IMR-90 (cell line): ENCODE measurements at regions not wholly inside any gene's neighbourhood (a gene's known extent, or its start where the extent isn't known, plus 50 kb on each side); places are given as distances from the start of the nearest gene placed in this dataset.

Experiments used
- ATAC-seq: fragments of 200-7000 bp; cut with Tn5 transposase; 2 replicates; pipeline ENCODE4 v1.9.1; 2020; ENCODE audit warnings: low read depth, mild to moderate bottlenecking, moderate library complexity
- BruUV-seq: library from RNA; stranded (reverse); fragments of 400-500 nt; replicated peaks from 2 replicates; lab custom pipeline; 2021; lab: Mats Ljungman, UMichigan
- CTCF ChIA-PET: fragments of 300-600 bp; formaldehyde crosslinking; extraction: SDS; loops from one replicate; lab custom pipeline; 2021; ENCODE audit warnings: antibody characterized with exemption; lab: Yijun Ruan, JAX
- POLR2A ChIA-PET: fragments of 300-600 bp; sonication (Branson Sonifier 250); formaldehyde crosslinking; loops from one replicate; lab custom pipeline; 2022; ENCODE audit warnings: antibody characterized with exemption; ENCODE audit not compliant: unreplicated experiment; lab: Charles Lee
- DNase-seq: peaks from one replicate; pipeline ENCODE4 v3.0.0; 2013
- H2AFZ ChIP-seq: replicated peaks from 2 replicates; pipeline ENCODE3; 2013; ENCODE audit warnings: low read length, mild to moderate bottlenecking; ENCODE audit not compliant: poor library complexity
- H2AK5ac ChIP-seq: 2 replicates; pipeline ENCODE4 v1.6.1; 2013; ENCODE audit warnings: low read depth, low read length, inconsistent platforms
- H2AK9ac ChIP-seq: replicated peaks from 2 replicates; pipeline ENCODE3; 2013; ENCODE audit warnings: mild to moderate bottlenecking, low read depth, low read length, moderate library complexity; ENCODE audit not compliant: poor library complexity
- H2BK120ac ChIP-seq: 2 replicates; pipeline ENCODE4 v1.6.1; 2013; ENCODE audit warnings: low read depth, low read length, inconsistent platforms
- H2BK15ac ChIP-seq: 3 replicates; pipeline ENCODE4 v1.6.1; 2013; ENCODE audit warnings: low read depth, low read length, inconsistent platforms
- H2BK20ac ChIP-seq: 2 replicates; pipeline ENCODE4 v1.6.1; 2013; ENCODE audit warnings: low read depth, mild to moderate bottlenecking, inconsistent platforms, low read length, moderate library complexity
- H2BK5ac ChIP-seq: 2 replicates; pipeline ENCODE4 v1.6.1; 2013; ENCODE audit warnings: mild to moderate bottlenecking, low read depth, low read length, inconsistent platforms; ENCODE audit not compliant: poor library complexity, severe bottlenecking
- H3K14ac ChIP-seq: replicated peaks from 2 replicates; pipeline ENCODE4 v1.6.1; 2013; ENCODE audit warnings: low read depth, low read length, inconsistent platforms
- H3K18ac ChIP-seq: 2 replicates; pipeline ENCODE4 v1.6.1; 2013; ENCODE audit warnings: low read depth, low read length, control low read depth
- H3K23ac ChIP-seq: 2 replicates; pipeline ENCODE4 v1.6.1; 2013; ENCODE audit warnings: low read depth, low read length, inconsistent platforms
- H3K27ac ChIP-seq: 2 replicates; pipeline ENCODE4 v1.5.1; 2013; ENCODE audit warnings: mild to moderate bottlenecking, control low read depth, low read length; ENCODE audit not compliant: insufficient read depth
- H3K27me3 ChIP-seq: 2 replicates; pipeline ENCODE4 v1.6.1; 2013; ENCODE audit warnings: low read length; ENCODE audit not compliant: control insufficient read depth, insufficient read depth
- H3K36me3 ChIP-seq: 2 replicates; pipeline ENCODE4 v1.6.1; 2013; ENCODE audit warnings: low read length, mixed read lengths; ENCODE audit not compliant: control insufficient read depth, insufficient read depth
- H3K4ac ChIP-seq: 2 replicates; pipeline ENCODE4 v1.6.1; 2013; ENCODE audit warnings: low read depth, low read length, inconsistent platforms
- H3K4me1 ChIP-seq: 2 replicates; pipeline ENCODE4 v1.6.1; 2013; ENCODE audit warnings: low read length, mixed read lengths; ENCODE audit not compliant: control insufficient read depth, insufficient read depth
- H3K4me2 ChIP-seq: 2 replicates; pipeline ENCODE4 v1.6.1; 2013; ENCODE audit warnings: low read depth, mild to moderate bottlenecking, control low read depth, low read length, moderate library complexity
- H3K4me3 ChIP-seq: 2 replicates; pipeline ENCODE4 v1.5.1; 2013; ENCODE audit warnings: low read depth, mild to moderate bottlenecking, control low read depth, low read length, moderate library complexity; ENCODE audit not compliant: insufficient read depth
- H3K56ac ChIP-seq: 2 replicates; pipeline ENCODE4 v1.6.1; 2013; ENCODE audit warnings: low read length, inconsistent platforms; ENCODE audit not compliant: insufficient read depth; ENCODE audit errors: extremely low read depth
- H3K79me1 ChIP-seq, 2 experiments: 2 replicates each; pipeline ENCODE4 v1.6.1; 2013; ENCODE audit warnings: low read length in 2 of 2, inconsistent platforms in 1 of 2, low read depth in 1 of 2
- H3K9ac ChIP-seq: 2 replicates; pipeline ENCODE4 v1.6.1; 2013; ENCODE audit warnings: low read depth, low read length, control low read depth
- H3K9me1 ChIP-seq: 2 replicates; pipeline ENCODE4 v1.6.1; 2013; ENCODE audit warnings: low read length, inconsistent platforms; ENCODE audit not compliant: insufficient read depth
- H3K9me3 ChIP-seq: 2 replicates; pipeline ENCODE4 v1.6.1; 2013; ENCODE audit warnings: low read length; ENCODE audit not compliant: control insufficient read depth, insufficient read depth
- H4K20me1 ChIP-seq: 2 replicates; pipeline ENCODE4 v1.6.1; 2013; ENCODE audit warnings: low read length, inconsistent platforms; ENCODE audit not compliant: insufficient read depth
- H4K5ac ChIP-seq: 2 replicates; pipeline ENCODE4 v1.6.1; 2013; ENCODE audit warnings: mild to moderate bottlenecking, low read depth, low read length, control low read depth
- H4K8ac ChIP-seq, 2 experiments: 2 replicates each; pipeline ENCODE4 v1.6.1; 2013; ENCODE audit warnings: low read depth in 2 of 2, low read length in 2 of 2, control low read depth in 1 of 2, inconsistent platforms in 1 of 2
- H4K91ac ChIP-seq: 2 replicates; pipeline ENCODE4 v1.6.1; 2013; ENCODE audit warnings: low read depth, low read length, inconsistent platforms; ENCODE audit not compliant: insufficient read depth
- CTCF ChIP-seq: conservative IDR thresholded peaks from 2 replicates; pipeline ENCODE4 v1.5.1; 2012; ENCODE audit warnings: mild to moderate bottlenecking, low read depth, low read length, improper control_type of control experiment
- ELK1 ChIP-seq: fragments of 150-350 bp; IDR thresholded peaks from 2 replicates; pipeline ENCODE4 v1.6.1; 2016; ENCODE audit warnings: low read depth, mild to moderate bottlenecking, low read length, moderate library complexity, borderline replicate concordance
- FOS ChIP-seq: fragments of 150-350 bp; IDR thresholded peaks from 2 replicates; pipeline ENCODE4 v1.6.1; 2016; ENCODE audit warnings: low read depth, low read length
- MAFK ChIP-seq: IDR thresholded peaks from 2 replicates; pipeline ENCODE4 v1.6.1; 2012; ENCODE audit warnings: low read depth, low read length, improper control_type of control experiment
- MAZ ChIP-seq: IDR thresholded peaks from 2 replicates; pipeline ENCODE4 v1.6.1; 2012; ENCODE audit warnings: low read depth, mild to moderate bottlenecking, low read length, improper control_type of control experiment, moderate library complexity, borderline replicate concordance
- MXI1 ChIP-seq: IDR thresholded peaks from 2 replicates; pipeline ENCODE4 v1.6.1; 2012; ENCODE audit warnings: low read depth, mild to moderate bottlenecking, low read length, moderate library complexity, borderline replicate concordance
- NFE2L2 ChIP-seq: fragments of 150-350 bp; IDR thresholded peaks from 2 replicates; pipeline ENCODE4 v1.6.1; 2016; ENCODE audit warnings: low read depth, mild to moderate bottlenecking, low read length
- POLR2A ChIP-seq: IDR thresholded peaks from 2 replicates; pipeline ENCODE4 v1.6.1; 2012; ENCODE audit warnings: mild to moderate bottlenecking, low read depth, low read length
- RAD21 ChIP-seq: IDR thresholded peaks from 2 replicates; pipeline ENCODE4 v1.6.1; 2012; ENCODE audit warnings: low read length, improper control_type of control experiment
- RCOR1 ChIP-seq: IDR thresholded peaks from 2 replicates; pipeline ENCODE4 v1.6.1; 2012; ENCODE audit warnings: mild to moderate bottlenecking, low read length, improper control_type of control experiment; ENCODE audit not compliant: insufficient replicate concordance
- RFX5 ChIP-seq: IDR thresholded peaks from 2 replicates; pipeline ENCODE4 v1.8.0; 2012; ENCODE audit warnings: low read depth, mild to moderate bottlenecking, low read length, moderate library complexity
- USF2 ChIP-seq: fragments of 150-350 bp; IDR thresholded peaks from 2 replicates; pipeline ENCODE4 v1.6.1; 2017; ENCODE audit warnings: mild to moderate bottlenecking, antibody characterized with exemption, low read length, low read depth
- WGBS, 2 experiments: methylation state at CpG; one replicate each; pipeline versions ENCODE4 v1.1.5 to v1.1.7; 2013; ENCODE audit warnings: missing lambda C conversion rate in 2 of 2; ENCODE audit not compliant: insufficient read length in 1 of 2; ENCODE audit errors: extremely low coverage in 2 of 2; 5-methylcytosine and 5-hydroxymethylcytosine counted together
- dilution Hi-C: fragments of 300-500 bp; cut with HindIII; formaldehyde crosslinking; loops from one replicate; pipeline ENCODE4 v1.14.3; 2018; ENCODE audit warnings: low sequenced_read_pairs; ENCODE audit not compliant: unreplicated experiment
- in situ Hi-C: fragments of 300-500 bp; cut with MboI; formaldehyde crosslinking; loops from 3 replicates; pipeline ENCODE4 v1.14.3; 2019; ENCODE audit warnings: low sequenced_read_pairs, inconsistent platforms, mixed read lengths
- intact Hi-C: fragments of 100-400 bp; cut with micrococcal nuclease; formaldehyde crosslinking; loops from 2 replicates; pipeline ENCODE4 v1.10.0; 2022

GRCh38 chr2:128820452-128820851 lies 501.8 kb upstream of the HS6ST1 start:
- H2BK15ac ChIP-seq = no peak overlapping the region

More at GRCh38 chr2:128820452-128820851, 501.8 kb upstream of the HS6ST1 start:
- intact Hi-C loops = no loop called here
- H2BK5ac ChIP-seq = no peak overlapping the region
- dilution Hi-C loops = no loop called here
- H4K5ac ChIP-seq = no peak overlapping the region
- no peaks in the 10 kb centered on the region for H3K9me3 ChIP-seq
- TF ChIP-seq POLR2A (no peak), MAFK (no peak), MXI1 (no peak), RCOR1 (no peak), CTCF (no peak), MAZ (no peak), NFE2L2 (no peak), ELK1 (no peak), FOS (no peak), USF2 (no peak), RAD21 (no peak), RFX5 (no peak)
- ChIA-PET CTCF (no interaction called here), POLR2A (no interaction called here)
- H3K4ac ChIP-seq = no peak overlapping the region
- no peak for DNase-seq
- H3K56ac ChIP-seq = no peak overlapping the region
- H3K36me3 ChIP-seq = no peaks in the 10 kb centered on the region
- H2AFZ ChIP-seq = no peak overlapping the region
- no peak overlapping the region for H2AK9ac ChIP-seq
- no peaks in the 10 kb centered on the region for H3K4me1 ChIP-seq
- H4K20me1 ChIP-seq = no peaks in the 10 kb centered on the region
- no peak overlapping the region for H2BK20ac ChIP-seq
- H3K14ac ChIP-seq = no peak overlapping the region
- no peak overlapping the region for H3K18ac ChIP-seq
- no peak overlapping the region for H3K27ac ChIP-seq
- no peak overlapping the region for H2BK120ac ChIP-seq
- in situ Hi-C loops = no loop called here
- no peak overlapping the region for H2AK5ac ChIP-seq
- no peak overlapping the region for H3K9ac ChIP-seq
- H3K79me1 ChIP-seq = no peaks in the 10 kb centered on the region
- no TSS peak for BruUV-seq
- no peaks in the 10 kb centered on the region for H3K9me1 ChIP-seq
- no peak overlapping the region for H3K23ac ChIP-seq
- no peak overlapping the region for H4K91ac ChIP-seq
- WGBS, 2 experiments = no CpG with 5 or more reads among the region's 4 CpGs
- no peak overlapping the region for H3K4me3 ChIP-seq
- H4K8ac ChIP-seq = no peak overlapping the region
- ATAC-seq = no peak
- H3K27me3 ChIP-seq = no peaks in the 10 kb centered on the region; the same call in 1 of the 2 replicates
- H3K4me2 ChIP-seq = no peak overlapping the region
